ENCODE measurements at regions not wholly inside any gene's neighbourhood (a gene's known extent, or its start where the extent isn't known, plus 50 kb on each side); places are given as distances from the start of the nearest gene placed in this dataset.

DNA sequence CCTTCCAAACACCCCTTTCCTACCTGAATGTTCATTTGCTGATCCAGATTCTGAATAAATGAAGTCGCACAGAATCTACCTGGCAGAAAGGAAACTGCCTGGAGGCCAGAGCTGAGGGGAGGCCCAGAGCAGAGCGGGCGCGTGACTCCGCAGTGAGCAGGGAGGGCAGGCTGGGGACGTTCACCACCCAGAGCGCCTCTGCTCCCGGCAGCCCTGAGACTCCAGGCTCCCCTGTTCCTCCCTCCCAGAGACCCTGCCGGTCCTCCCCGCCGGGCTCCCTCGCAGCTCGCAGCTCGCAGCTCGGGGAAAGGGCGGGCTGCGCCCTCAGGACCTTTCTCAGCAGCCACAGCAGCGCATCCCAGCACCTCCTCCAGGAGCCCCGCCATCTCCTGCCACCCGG, 176.7 kb upstream of the ZNF32 start:
- no peak overlapping the region for H3K27ac Mint-ChIP-seq

DNA sequence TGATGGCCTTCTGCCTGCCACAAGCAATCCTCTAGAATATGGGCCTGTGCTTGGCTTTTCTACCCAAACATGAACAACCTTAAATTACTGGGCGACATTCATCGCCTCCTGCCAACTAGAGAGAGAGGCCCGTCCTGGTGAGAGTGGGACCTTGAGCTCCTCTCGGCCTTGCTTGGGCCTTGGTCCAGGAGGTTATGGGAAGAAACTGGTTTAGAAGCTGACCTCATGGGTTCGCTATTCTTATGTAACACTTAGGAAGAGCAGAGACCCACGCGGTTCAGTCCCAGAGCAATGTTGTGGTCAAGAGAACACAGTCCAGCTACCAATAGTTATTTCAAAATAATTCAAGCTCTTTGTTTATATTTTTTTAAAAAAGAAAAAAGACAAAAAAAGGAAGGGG, 176.3 kb upstream of the ZNF32 start:
- H3K9me3 Mint-ChIP-seq = no peaks in the 10 kb centered on the region
- H3K36me3 Mint-ChIP-seq (ENCODE audit: low read depth) = no peaks in the 10 kb centered on the region
- peaks cover 10% of the 10 kb centered on the region for H3K4me1 Mint-ChIP-seq (ENCODE audit: low read depth)
- peaks cover 42% of the 10 kb centered on the region for H3K27me3 Mint-ChIP-seq (ENCODE audit: low read depth)
- H3K27ac Mint-ChIP-seq = no peak overlapping the region
- H3K4me3 Mint-ChIP-seq = no peak overlapping the region

More for the DNA sequence above, 176.7 kb upstream of the ZNF32 start:
- Mint-ChIP-seq H3K4me1 (ENCODE audit: low read depth) (peaks cover 10% of the 10 kb centered on the region), H3K27me3 (ENCODE audit: low read depth) (peaks cover 39% of the 10 kb centered on the region), H3K4me3 (no peak overlapping the region), H3K36me3 (ENCODE audit: low read depth) (no peaks in the 10 kb centered on the region), H3K9me3 (no peaks in the 10 kb centered on the region)

GRCh38 chr10:43822631-43823580, 174.2 kb upstream of the ZNF32 start:
- H3K27ac Mint-ChIP-seq = peak overlapping the region; percentile 11
- H3K4me3 Mint-ChIP-seq = no peak overlapping the region
- no peaks in the 10 kb centered on the region for H3K9me3 Mint-ChIP-seq
- peaks cover 44% of the 10 kb centered on the region for H3K27me3 Mint-ChIP-seq (ENCODE audit: low read depth)
- no peaks in the 10 kb centered on the region for H3K36me3 Mint-ChIP-seq (ENCODE audit: low read depth)
- H3K4me1 Mint-ChIP-seq (ENCODE audit: low read depth) = peaks cover 13% of the 10 kb centered on the region

DNA sequence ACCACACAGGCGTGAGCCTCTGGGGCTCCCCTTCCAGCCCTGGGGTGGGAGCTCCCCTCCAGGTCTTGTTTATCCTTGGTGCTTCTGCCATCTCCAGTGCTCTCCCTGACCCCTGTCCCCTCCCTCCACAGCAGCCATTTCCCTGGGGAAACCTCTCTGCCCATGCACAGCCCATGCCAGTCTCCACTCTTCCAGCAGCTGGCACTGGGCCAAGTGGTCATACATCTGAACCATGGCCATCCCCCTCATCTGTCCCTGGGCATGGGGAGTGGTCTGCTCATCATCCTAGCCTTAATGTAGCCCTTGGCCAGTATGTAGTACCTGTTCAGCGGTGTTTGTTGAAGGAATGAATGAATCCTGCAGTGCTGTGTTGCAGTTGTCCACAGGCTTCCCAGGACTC, 172.4 kb upstream of the ZNF32 start:
- H3K27me3 Mint-ChIP-seq (ENCODE audit: low read depth) = peaks cover 47% of the 10 kb centered on the region

GRCh38 chr10:43820663-43821062, 172.0 kb upstream of the ZNF32 start:
- H3K36me3 Mint-ChIP-seq (ENCODE audit: low read depth) = no peaks in the 10 kb centered on the region
- H3K9me3 Mint-ChIP-seq = no peaks in the 10 kb centered on the region
- H3K27ac Mint-ChIP-seq = no peak overlapping the region
- H3K4me3 Mint-ChIP-seq = no peak overlapping the region
- H3K4me1 Mint-ChIP-seq (ENCODE audit: low read depth) = peaks cover 29% of the 10 kb centered on the region
- H3K27me3 Mint-ChIP-seq (ENCODE audit: low read depth) = peaks cover 51% of the 10 kb centered on the region

More for the DNA sequence above, 172.4 kb upstream of the ZNF32 start:
- Mint-ChIP-seq H3K4me1 (ENCODE audit: low read depth) (peaks cover 25% of the 10 kb centered on the region), H3K9me3 (no peaks in the 10 kb centered on the region), H3K4me3 (no peak overlapping the region), H3K27ac (no peak overlapping the region), H3K36me3 (ENCODE audit: low read depth) (no peaks in the 10 kb centered on the region)

DNA sequence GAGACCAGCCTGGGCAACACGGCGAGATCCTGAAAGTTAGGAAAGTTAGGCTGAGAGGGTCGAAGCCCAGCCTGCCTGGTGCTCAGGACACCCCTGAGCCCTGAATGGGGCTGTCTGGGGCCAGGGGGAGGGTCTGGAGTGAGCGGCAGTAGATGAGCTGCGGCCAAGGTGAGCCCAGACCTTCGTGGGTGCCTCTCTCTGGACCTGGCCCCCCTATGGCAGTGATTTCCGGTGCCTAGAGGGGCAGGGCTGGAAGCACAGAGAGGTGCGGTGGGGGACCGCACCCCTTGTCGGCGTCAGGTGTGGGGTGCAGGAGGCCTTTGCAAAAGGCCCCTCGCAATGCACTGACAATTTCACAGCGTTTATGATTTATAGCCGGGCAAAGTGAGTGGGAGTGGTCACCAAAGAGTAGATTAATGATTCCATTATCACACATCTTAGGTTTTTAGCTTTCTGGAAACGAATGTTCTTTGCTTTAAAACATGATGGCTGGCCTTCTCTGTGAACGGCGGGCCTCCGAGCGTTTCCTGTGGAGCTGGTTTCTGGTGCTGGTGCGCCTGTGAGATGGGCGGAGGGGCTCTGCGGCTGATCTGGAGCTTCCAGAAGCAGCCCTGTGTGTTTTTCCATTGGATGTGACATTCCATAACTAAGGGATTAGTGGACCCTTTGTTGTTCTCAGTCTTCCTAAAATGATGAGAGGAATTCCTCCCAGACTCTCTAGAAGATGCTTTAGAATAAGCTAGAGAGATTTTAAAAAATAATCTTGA, 171.0 kb upstream of the ZNF32 start:
- Mint-ChIP-seq H3K27me3 (ENCODE audit: low read depth) (peaks cover 58% of the 10 kb centered on the region), H3K4me3 (no peak overlapping the region), H3K27ac (peak overlapping the region; percentile 11), H3K9me3 (no peaks in the 10 kb centered on the region), H3K36me3 (ENCODE audit: low read depth) (no peaks in the 10 kb centered on the region), H3K4me1 (ENCODE audit: low read depth) (peaks cover 38% of the 10 kb centered on the region)

GRCh38 chr10:43818687-43819086, 170.0 kb upstream of the ZNF32 start:
- Mint-ChIP-seq H3K9me3 (no peaks in the 10 kb centered on the region), H3K4me1 (ENCODE audit: low read depth) (peaks cover 37% of the 10 kb centered on the region), H3K4me3 (no peak overlapping the region), H3K36me3 (ENCODE audit: low read depth) (no peaks in the 10 kb centered on the region), H3K27ac (no peak overlapping the region), H3K27me3 (ENCODE audit: low read depth) (peaks cover 60% of the 10 kb centered on the region)

GRCh38 chr10:43817368-43817767, 168.7 kb upstream of the ZNF32 start:
- no peak overlapping the region for H3K4me3 Mint-ChIP-seq
- H3K36me3 Mint-ChIP-seq (ENCODE audit: low read depth) = no peaks in the 10 kb centered on the region
- no peak overlapping the region for H3K27ac Mint-ChIP-seq
- peaks cover 32% of the 10 kb centered on the region for H3K4me1 Mint-ChIP-seq (ENCODE audit: low read depth)
- H3K27me3 Mint-ChIP-seq (ENCODE audit: low read depth) = peaks cover 62% of the 10 kb centered on the region
- H3K9me3 Mint-ChIP-seq = no peaks in the 10 kb centered on the region

- H3K4me1 Mint-ChIP-seq (ENCODE audit: low read depth) = peaks cover 30% of the 10 kb centered on the region
- peaks cover 69% of the 10 kb centered on the region for H3K27me3 Mint-ChIP-seq (ENCODE audit: low read depth)
- H3K36me3 Mint-ChIP-seq (ENCODE audit: low read depth) = no peaks in the 10 kb centered on the region
- H3K9me3 Mint-ChIP-seq = no peaks in the 10 kb centered on the region
- H3K27ac Mint-ChIP-seq = peak overlapping the region; percentile 74
- H3K4me3 Mint-ChIP-seq = peak overlapping the region; percentile 66
Observed at GRCh38 chr10:43816351-43817321, 168.0 kb upstream of the ZNF32 start.

DNA sequence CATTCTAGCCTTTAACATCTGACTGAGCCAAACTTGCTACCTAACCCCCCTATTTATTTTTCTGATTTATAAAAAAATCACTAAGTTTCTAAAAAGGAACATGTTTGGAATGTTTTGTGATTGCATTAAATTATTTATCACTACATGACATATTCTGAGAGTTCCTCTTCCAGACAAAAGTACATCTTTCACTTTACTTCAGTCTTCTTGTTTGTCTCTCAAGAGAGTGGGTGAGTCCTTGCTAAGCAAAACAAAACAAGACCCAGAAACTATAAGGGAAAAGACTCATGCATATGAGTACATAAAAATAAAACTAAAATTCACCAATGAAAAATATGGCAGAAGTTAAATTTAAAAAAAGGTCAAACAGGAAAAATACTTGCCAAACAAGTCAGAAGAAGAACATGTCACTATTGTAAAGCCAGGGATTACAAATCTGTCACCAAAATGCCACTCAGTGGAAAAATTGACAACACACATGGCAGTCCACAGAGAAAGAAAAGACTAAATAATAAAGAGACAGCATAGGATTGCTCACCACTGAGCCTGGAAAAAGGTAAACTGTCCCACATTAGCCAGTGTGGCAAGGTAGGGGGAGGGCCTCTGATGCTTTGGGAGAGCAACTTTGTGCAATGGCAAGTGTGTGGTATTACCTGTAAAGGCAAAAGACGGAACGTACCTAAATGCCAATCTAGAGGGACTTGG, 166.7 kb upstream of the ZNF32 start:
- Mint-ChIP-seq H3K36me3 (ENCODE audit: low read depth) (no peaks in the 10 kb centered on the region), H3K27me3 (ENCODE audit: low read depth) (peaks cover 74% of the 10 kb centered on the region), H3K9me3 (no peaks in the 10 kb centered on the region), H3K27ac (peak overlapping the region; percentile 58), H3K4me1 (ENCODE audit: low read depth) (peaks cover 38% of the 10 kb centered on the region), H3K4me3 (peak overlapping the region; percentile 38)

GRCh38 chr10:43814663-43815062, 166.0 kb upstream of the ZNF32 start:
- Mint-ChIP-seq H3K4me1 (ENCODE audit: low read depth) (peaks cover 41% of the 10 kb centered on the region), H3K27ac (no peak overlapping the region), H3K9me3 (no peaks in the 10 kb centered on the region), H3K36me3 (ENCODE audit: low read depth) (no peaks in the 10 kb centered on the region), H3K4me3 (no peak overlapping the region), H3K27me3 (ENCODE audit: low read depth) (peaks cover 71% of the 10 kb centered on the region)

GRCh38 chr10:43811871-43812270, 163.2 kb upstream of the ZNF32 start:
- no peaks in the 10 kb centered on the region for H3K9me3 Mint-ChIP-seq

DNA sequence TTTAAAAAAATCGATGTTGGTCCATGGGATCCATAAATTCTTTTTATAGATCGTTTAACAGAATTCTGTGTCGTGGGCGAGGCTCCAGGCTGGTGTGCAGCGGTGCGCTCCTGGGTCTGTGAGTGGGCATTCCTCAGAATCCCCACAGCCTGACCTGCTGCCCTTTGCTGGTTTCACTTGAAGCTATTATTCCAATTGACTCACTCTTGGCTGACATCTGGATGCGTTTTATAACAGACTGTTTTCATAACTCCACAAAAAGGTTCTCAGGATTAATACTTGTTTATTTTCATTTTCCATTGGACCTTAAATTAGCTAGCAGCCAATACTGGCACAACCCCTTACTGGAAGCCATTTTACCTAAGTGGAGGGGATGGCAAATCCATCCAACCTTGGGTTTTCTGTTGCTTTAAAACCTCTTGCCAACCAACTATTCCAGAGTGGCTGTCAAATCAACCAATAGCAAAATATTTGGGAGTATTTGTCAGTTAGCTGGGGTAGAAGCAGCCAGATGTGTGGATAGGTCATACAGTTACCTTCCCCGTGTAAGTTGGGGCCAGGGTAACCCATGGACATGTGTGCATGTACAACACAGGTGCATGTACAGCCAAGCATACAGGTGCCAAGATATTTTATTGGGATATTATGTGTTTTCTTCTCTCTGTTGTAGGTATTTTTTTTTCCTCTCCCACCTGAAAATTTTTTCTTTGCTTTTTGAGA, 160.7 kb upstream of the ZNF32 start:
- H3K9me3 Mint-ChIP-seq = no peaks in the 10 kb centered on the region
- peaks cover 63% of the 10 kb centered on the region for H3K27me3 Mint-ChIP-seq (ENCODE audit: low read depth)
- H3K36me3 Mint-ChIP-seq (ENCODE audit: low read depth) = no peaks in the 10 kb centered on the region
- H3K27ac Mint-ChIP-seq = no peak overlapping the region
- H3K4me3 Mint-ChIP-seq = no peak overlapping the region
- H3K4me1 Mint-ChIP-seq (ENCODE audit: low read depth) = peaks cover 41% of the 10 kb centered on the region

More at GRCh38 chr10:43811871-43812270, 163.2 kb upstream of the ZNF32 start:
- Mint-ChIP-seq H3K4me1 (ENCODE audit: low read depth) (peaks cover 57% of the 10 kb centered on the region), H3K27ac (no peak overlapping the region), H3K36me3 (ENCODE audit: low read depth) (no peaks in the 10 kb centered on the region), H3K27me3 (ENCODE audit: low read depth) (peaks cover 62% of the 10 kb centered on the region), H3K4me3 (no peak overlapping the region)
